Fibroblast of lung (primary cell): ENCODE measurements at regions not wholly inside any gene's neighbourhood (a gene's known extent, or its start where the extent isn't known, plus 50 kb on each side); places are given as distances from the start of the nearest gene placed in this dataset.
A peak's percentile ranks its signal among the peaks of the same experiment; 100 is the strongest.

Experiments used
- DNase-seq, 2 donors: peaks; one replicate each; pipeline versions ENCODE4 v3.0.0 to v3.0.0-alpha.2; 2010; ENCODE audit warnings: low read depth in 2 of 2
- H2AFZ ChIP-seq: 2 replicates; pipeline ENCODE4 v1.5.1; 2012; ENCODE audit warnings: low read length, control low read depth, inconsistent platforms
- H3K27ac ChIP-seq: 2 replicates; pipeline ENCODE4 v1.5.1; 2011; ENCODE audit warnings: low read length, control low read depth; ENCODE audit not compliant: insufficient read depth
- H3K27me3 ChIP-seq: 2 replicates; pipeline ENCODE4 v1.5.1; 2011; ENCODE audit warnings: mild to moderate bottlenecking, low read length; ENCODE audit not compliant: control insufficient read depth, insufficient read depth
- H3K36me3 ChIP-seq: 2 replicates; pipeline ENCODE4 v1.5.1; 2011; ENCODE audit warnings: low read length; ENCODE audit not compliant: control insufficient read depth, insufficient read depth
- H3K4me1 ChIP-seq: 2 replicates; pipeline ENCODE4 v1.5.1; 2011; ENCODE audit warnings: low read length; ENCODE audit not compliant: control insufficient read depth, insufficient read depth; ENCODE audit errors: extremely low read depth
- H3K4me2 ChIP-seq: 2 replicates; pipeline ENCODE4 v1.5.1; 2011; ENCODE audit warnings: low read length, control low read depth; ENCODE audit not compliant: insufficient read depth; ENCODE audit errors: extremely low read depth
- H3K4me3 ChIP-seq, 4 experiments: fragments of 200-600 bp in 1 of 4; sonication (generic) in 1 of 4; replicated peaks in 1 of 4; 2 replicates each; pipeline ENCODE4 v1.5.1; 2011 to 2016; ENCODE audit warnings: low read length in 4 of 4, low read depth in 3 of 4, mild to moderate bottlenecking in 3 of 4, control low read depth in 2 of 4, inconsistent platforms in 1 of 4, mixed read lengths in 1 of 4; ENCODE audit not compliant: insufficient read depth in 1 of 4; ENCODE audit errors: control extremely low read depth in 1 of 4
- H3K79me2 ChIP-seq: 2 replicates; pipeline ENCODE4 v1.5.1; 2012; ENCODE audit warnings: mild to moderate bottlenecking, low read length, inconsistent platforms; ENCODE audit not compliant: control insufficient read depth, insufficient read depth
- H3K9ac ChIP-seq: 2 replicates; pipeline ENCODE4 v1.5.1; 2011; ENCODE audit warnings: mild to moderate bottlenecking, low read length, control low read depth; ENCODE audit not compliant: insufficient read depth
- H3K9me3 ChIP-seq: 2 replicates; pipeline ENCODE4 v1.5.1; 2012; ENCODE audit warnings: low read depth, low read length; ENCODE audit not compliant: control insufficient read depth, insufficient read depth
- H4K20me1 ChIP-seq: 2 replicates; pipeline ENCODE4 v1.5.1; 2011; ENCODE audit warnings: low read length; ENCODE audit not compliant: control insufficient read depth, insufficient read depth; ENCODE audit errors: extremely low read depth
- CTCF ChIP-seq, 2 donors: IDR thresholded peaks in 1 of 2; conservative IDR thresholded peaks in 1 of 2; 1 replicate in 1 of 2; 2 replicates in 1 of 2; pipeline ENCODE4 v1.5.1; 2011 to 2012; ENCODE audit warnings: low read length in 2 of 2, control low read depth in 1 of 2, inconsistent platforms in 1 of 2, low read depth in 1 of 2, mild to moderate bottlenecking in 1 of 2
- EZH2 ChIP-seq: IDR thresholded peaks from 2 replicates; pipeline ENCODE4 v1.5.1; 2012; ENCODE audit warnings: low read length, control low read depth, mild to moderate bottlenecking; ENCODE audit errors: missing control alignments

GRCh38 chr5:121021681-121022080 is 557.6 kb downstream of the PRR16 start:
- DNase-seq = peak in 1 of 2 donors; percentile 5
- Histone ChIP-seq H3K36me3 (no peaks in the 10 kb centered on the region), H3K9ac (no peak overlapping the region), H3K4me2 (no peak overlapping the region), H2AFZ (no peak overlapping the region), H3K4me1 (no peaks in the 10 kb centered on the region), H3K79me2 (no peaks in the 10 kb centered on the region), H3K27me3 (no peaks in the 10 kb centered on the region), H3K4me3 (no peak overlapping the region), H3K27ac (no peak overlapping the region), H3K9me3 (no peaks in the 10 kb centered on the region), H4K20me1 (no peaks in the 10 kb centered on the region)
- TF ChIP-seq CTCF (conservative IDR thresholded peaks at IDR 0.05 in 1 of 2, IDR thresholded peaks at IDR 0.05 in 1 of 2; ENCODE audit: low read depth in 1 of 2, low read length in 2 of 2) (no peak), EZH2 (no peak)

DNA sequence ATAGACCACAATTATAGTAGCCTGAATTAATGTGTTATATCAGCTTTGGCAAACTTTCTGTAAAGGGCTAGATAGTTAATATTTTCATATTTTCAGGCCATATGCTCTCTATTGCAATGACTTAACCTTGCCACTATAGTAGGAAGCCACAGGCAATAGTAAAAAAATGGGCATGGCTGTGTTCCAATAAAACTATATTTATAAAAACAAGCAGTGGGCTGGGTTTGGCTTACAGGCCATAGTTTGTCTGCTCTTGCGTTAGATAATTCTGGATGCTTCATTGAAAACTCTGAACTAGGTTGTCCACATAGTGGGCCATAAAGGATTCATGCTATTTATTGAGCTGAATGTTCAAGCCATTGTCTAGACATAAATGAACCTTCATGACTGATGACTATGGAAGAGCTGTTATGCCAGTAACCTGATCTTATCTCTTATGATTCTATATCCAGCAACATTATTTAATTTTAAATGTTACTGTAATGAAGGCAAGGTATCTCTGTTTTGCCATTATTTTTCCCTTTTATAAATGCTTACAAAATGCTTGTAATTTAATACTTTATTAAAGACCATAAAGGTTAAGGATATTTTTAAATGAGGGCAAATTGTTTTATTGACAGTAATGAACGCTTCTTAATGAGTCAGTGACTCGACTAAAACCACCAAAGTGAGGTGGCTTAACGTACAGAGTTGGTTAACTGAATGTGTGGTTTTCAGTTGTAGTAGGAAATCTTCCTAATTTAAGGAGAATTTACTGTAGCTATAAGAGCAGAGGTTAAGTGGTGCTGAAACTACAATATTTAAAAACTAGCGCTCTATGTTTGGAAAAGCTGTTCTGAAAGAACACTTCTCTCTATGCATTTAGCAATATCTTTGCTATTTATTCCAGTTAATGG is 560.6 kb downstream of the PRR16 start:
- no peaks in the 10 kb centered on the region for H3K36me3 ChIP-seq
- no peaks in the 10 kb centered on the region for H4K20me1 ChIP-seq
- H3K9ac ChIP-seq = no peak overlapping the region
- no peak overlapping the region for H3K4me3 ChIP-seq
- no peaks in the 10 kb centered on the region for H3K9me3 ChIP-seq
- H3K27ac ChIP-seq = no peak overlapping the region
- TF ChIP-seq EZH2 (no peak), CTCF (conservative IDR thresholded peaks at IDR 0.05 in 1 of 2, IDR thresholded peaks at IDR 0.05 in 1 of 2; ENCODE audit: low read depth in 1 of 2, low read length in 2 of 2) (no peak)
- H3K4me1 ChIP-seq = no peaks in the 10 kb centered on the region
- peak in 1 of 2 donors; percentile 5 for DNase-seq
- H3K27me3 ChIP-seq = no peaks in the 10 kb centered on the region
- no peak overlapping the region for H3K4me2 ChIP-seq
- H3K79me2 ChIP-seq = no peaks in the 10 kb centered on the region
- no peak overlapping the region for H2AFZ ChIP-seq

GRCh38 chr5:121025671-121026070 is 561.6 kb downstream of the PRR16 start:
- Histone ChIP-seq H3K9me3 (no peaks in the 10 kb centered on the region), H3K4me2 (no peak overlapping the region)
- TF ChIP-seq CTCF (conservative IDR thresholded peaks at IDR 0.05 in 1 of 2, IDR thresholded peaks at IDR 0.05 in 1 of 2; ENCODE audit: low read depth in 1 of 2, low read length in 2 of 2) (no peak), EZH2 (no peak)

More at GRCh38 chr5:121025671-121026070, 561.6 kb downstream of the PRR16 start:
- Histone ChIP-seq H4K20me1 (no peaks in the 10 kb centered on the region), H3K4me3 (no peak overlapping the region), H3K27ac (no peak overlapping the region), H2AFZ (no peak overlapping the region), H3K36me3 (no peaks in the 10 kb centered on the region), H3K9ac (no peak overlapping the region), H3K4me1 (no peaks in the 10 kb centered on the region), H3K79me2 (no peaks in the 10 kb centered on the region), H3K27me3 (no peaks in the 10 kb centered on the region)
- DNase-seq = no peak
